Activated gamma-delta T cell treated with anti-CD3 and anti-CD28 coated beads, Interleukin-2, amount 50 U/mL, for 16 hours (primary cell): ENCODE measurements at regions not wholly inside any gene's neighbourhood (a gene's known extent, or its start where the extent isn't known, plus 50 kb on each side); places are given as distances from the start of the nearest gene placed in this dataset.
"Not testable (repeated sequence)": the region's sequence is repeated elsewhere in the genome, so short reads cannot be mapped to it uniquely, and the experiment has no call there.

Experiments
- DNase-seq: peaks from one replicate; pipeline ENCODE4 v3.0.0-alpha.2; 2020; ENCODE audit warnings: low read depth

- DNase-seq: no peak
These were observed 111.1 kb upstream of the VRK1 start for GRCh38 chr14:96686126-96686525.

GRCh38 chr14:96688629-96689028 is 108.6 kb upstream of the VRK1 start:
- no peak for DNase-seq

- no peak for DNase-seq
These were observed 106.3 kb upstream of the VRK1 start for GRCh38 chr14:96690713-96691383.

- no peak for DNase-seq
These were observed 103.8 kb upstream of the VRK1 start for GRCh38 chr14:96693252-96693820.

- no peak for DNase-seq
These were observed 103.2 kb upstream of the VRK1 start for GRCh38 chr14:96693987-96694386.

- DNase-seq: no peak
These were observed 98.1 kb upstream of the VRK1 start for GRCh38 chr14:96698960-96699539.

GRCh38 chr14:96699666-96700065 is 97.5 kb upstream of the VRK1 start:
- no peak for DNase-seq

- DNase-seq: no peak
These were observed 94.4 kb upstream of the VRK1 start for GRCh38 chr14:96702831-96703230.

- DNase-seq: no peak
These were observed 91.6 kb upstream of the VRK1 start for GRCh38 chr14:96705422-96706092.

GRCh38 chr14:96706893-96707292 is 90.3 kb upstream of the VRK1 start:
- DNase-seq: no peak

- no peak for DNase-seq
These were observed 87.0 kb upstream of the VRK1 start for GRCh38 chr14:96710060-96710666.

- no peak for DNase-seq
These were observed 85.5 kb upstream of the VRK1 start for GRCh38 chr14:96711559-96712267.

- no peak for DNase-seq
These were observed 83.8 kb upstream of the VRK1 start for GRCh38 chr14:96713426-96713825.

- not testable (repeated sequence) for DNase-seq
These were observed 82.6 kb upstream of the VRK1 start for GRCh38 chr14:96714537-96714936.

- DNase-seq: no peak
These were observed 80.1 kb upstream of the VRK1 start for GRCh38 chr14:96717116-96717515.

GRCh38 chr14:96718407-96718806 is 78.8 kb upstream of the VRK1 start:
- no peak for DNase-seq

GRCh38 chr14:96720702-96721101 is 76.5 kb upstream of the VRK1 start:
- DNase-seq: not testable (repeated sequence)

GRCh38 chr14:96722736-96723135 is 74.4 kb upstream of the VRK1 start:
- no peak for DNase-seq

- DNase-seq: no peak
These were observed 73.2 kb upstream of the VRK1 start for GRCh38 chr14:96723946-96724345.

- DNase-seq: no peak
These were observed 72.0 kb upstream of the VRK1 start for GRCh38 chr14:96725232-96725631.

- DNase-seq: no peak
These were observed 70.1 kb upstream of the VRK1 start for GRCh38 chr14:96727073-96727472.

- DNase-seq: no peak
These were observed 69.7 kb upstream of the VRK1 start for GRCh38 chr14:96727491-96727890.
